IMR-90 (cell line): ENCODE measurements at regions not wholly inside any gene's neighbourhood (a gene's known extent, or its start where the extent isn't known, plus 50 kb on each side); places are given as distances from the start of the nearest gene placed in this dataset.

Experiments used
- ATAC-seq: fragments of 200-7000 bp; cut with Tn5 transposase; 2 replicates; pipeline ENCODE4 v1.9.1; 2020; ENCODE audit warnings: low read depth, mild to moderate bottlenecking, moderate library complexity
- BruUV-seq: library from RNA; stranded (reverse); fragments of 400-500 nt; replicated peaks from 2 replicates; lab custom pipeline; 2021; lab: Mats Ljungman, UMichigan
- CTCF ChIA-PET: fragments of 300-600 bp; formaldehyde crosslinking; extraction: SDS; loops from one replicate; lab custom pipeline; 2021; ENCODE audit warnings: antibody characterized with exemption; lab: Yijun Ruan, JAX
- POLR2A ChIA-PET: fragments of 300-600 bp; sonication (Branson Sonifier 250); formaldehyde crosslinking; loops from one replicate; lab custom pipeline; 2022; ENCODE audit warnings: antibody characterized with exemption; ENCODE audit not compliant: unreplicated experiment; lab: Charles Lee
- DNase-seq: peaks from one replicate; pipeline ENCODE4 v3.0.0; 2013
- H2AFZ ChIP-seq: replicated peaks from 2 replicates; pipeline ENCODE3; 2013; ENCODE audit warnings: low read length, mild to moderate bottlenecking; ENCODE audit not compliant: poor library complexity
- H2AK5ac ChIP-seq: 2 replicates; pipeline ENCODE4 v1.6.1; 2013; ENCODE audit warnings: low read depth, low read length, inconsistent platforms
- H2AK9ac ChIP-seq: replicated peaks from 2 replicates; pipeline ENCODE3; 2013; ENCODE audit warnings: mild to moderate bottlenecking, low read depth, low read length, moderate library complexity; ENCODE audit not compliant: poor library complexity
- H2BK120ac ChIP-seq: 2 replicates; pipeline ENCODE4 v1.6.1; 2013; ENCODE audit warnings: low read depth, low read length, inconsistent platforms
- H2BK15ac ChIP-seq: 3 replicates; pipeline ENCODE4 v1.6.1; 2013; ENCODE audit warnings: low read depth, low read length, inconsistent platforms
- H2BK20ac ChIP-seq: 2 replicates; pipeline ENCODE4 v1.6.1; 2013; ENCODE audit warnings: low read depth, mild to moderate bottlenecking, inconsistent platforms, low read length, moderate library complexity
- H2BK5ac ChIP-seq: 2 replicates; pipeline ENCODE4 v1.6.1; 2013; ENCODE audit warnings: mild to moderate bottlenecking, low read depth, low read length, inconsistent platforms; ENCODE audit not compliant: poor library complexity, severe bottlenecking
- H3K14ac ChIP-seq: replicated peaks from 2 replicates; pipeline ENCODE4 v1.6.1; 2013; ENCODE audit warnings: low read depth, low read length, inconsistent platforms
- H3K18ac ChIP-seq: 2 replicates; pipeline ENCODE4 v1.6.1; 2013; ENCODE audit warnings: low read depth, low read length, control low read depth
- H3K23ac ChIP-seq: 2 replicates; pipeline ENCODE4 v1.6.1; 2013; ENCODE audit warnings: low read depth, low read length, inconsistent platforms
- H3K27ac ChIP-seq: 2 replicates; pipeline ENCODE4 v1.5.1; 2013; ENCODE audit warnings: mild to moderate bottlenecking, control low read depth, low read length; ENCODE audit not compliant: insufficient read depth
- H3K27me3 ChIP-seq: 2 replicates; pipeline ENCODE4 v1.6.1; 2013; ENCODE audit warnings: low read length; ENCODE audit not compliant: control insufficient read depth, insufficient read depth
- H3K36me3 ChIP-seq: 2 replicates; pipeline ENCODE4 v1.6.1; 2013; ENCODE audit warnings: low read length, mixed read lengths; ENCODE audit not compliant: control insufficient read depth, insufficient read depth
- H3K4ac ChIP-seq: 2 replicates; pipeline ENCODE4 v1.6.1; 2013; ENCODE audit warnings: low read depth, low read length, inconsistent platforms
- H3K4me1 ChIP-seq: 2 replicates; pipeline ENCODE4 v1.6.1; 2013; ENCODE audit warnings: low read length, mixed read lengths; ENCODE audit not compliant: control insufficient read depth, insufficient read depth
- H3K4me2 ChIP-seq: 2 replicates; pipeline ENCODE4 v1.6.1; 2013; ENCODE audit warnings: low read depth, mild to moderate bottlenecking, control low read depth, low read length, moderate library complexity
- H3K4me3 ChIP-seq: 2 replicates; pipeline ENCODE4 v1.5.1; 2013; ENCODE audit warnings: low read depth, mild to moderate bottlenecking, control low read depth, low read length, moderate library complexity; ENCODE audit not compliant: insufficient read depth
- H3K56ac ChIP-seq: 2 replicates; pipeline ENCODE4 v1.6.1; 2013; ENCODE audit warnings: low read length, inconsistent platforms; ENCODE audit not compliant: insufficient read depth; ENCODE audit errors: extremely low read depth
- H3K79me1 ChIP-seq, 2 experiments: 2 replicates each; pipeline ENCODE4 v1.6.1; 2013; ENCODE audit warnings: low read length in 2 of 2, inconsistent platforms in 1 of 2, low read depth in 1 of 2
- H3K9ac ChIP-seq: 2 replicates; pipeline ENCODE4 v1.6.1; 2013; ENCODE audit warnings: low read depth, low read length, control low read depth
- H3K9me1 ChIP-seq: 2 replicates; pipeline ENCODE4 v1.6.1; 2013; ENCODE audit warnings: low read length, inconsistent platforms; ENCODE audit not compliant: insufficient read depth
- H3K9me3 ChIP-seq: 2 replicates; pipeline ENCODE4 v1.6.1; 2013; ENCODE audit warnings: low read length; ENCODE audit not compliant: control insufficient read depth, insufficient read depth
- H4K20me1 ChIP-seq: 2 replicates; pipeline ENCODE4 v1.6.1; 2013; ENCODE audit warnings: low read length, inconsistent platforms; ENCODE audit not compliant: insufficient read depth
- H4K5ac ChIP-seq: 2 replicates; pipeline ENCODE4 v1.6.1; 2013; ENCODE audit warnings: mild to moderate bottlenecking, low read depth, low read length, control low read depth
- H4K8ac ChIP-seq, 2 experiments: 2 replicates each; pipeline ENCODE4 v1.6.1; 2013; ENCODE audit warnings: low read depth in 2 of 2, low read length in 2 of 2, control low read depth in 1 of 2, inconsistent platforms in 1 of 2
- H4K91ac ChIP-seq: 2 replicates; pipeline ENCODE4 v1.6.1; 2013; ENCODE audit warnings: low read depth, low read length, inconsistent platforms; ENCODE audit not compliant: insufficient read depth
- CTCF ChIP-seq: conservative IDR thresholded peaks from 2 replicates; pipeline ENCODE4 v1.5.1; 2012; ENCODE audit warnings: mild to moderate bottlenecking, low read depth, low read length, improper control_type of control experiment
- ELK1 ChIP-seq: fragments of 150-350 bp; IDR thresholded peaks from 2 replicates; pipeline ENCODE4 v1.6.1; 2016; ENCODE audit warnings: low read depth, mild to moderate bottlenecking, low read length, moderate library complexity, borderline replicate concordance
- MXI1 ChIP-seq: IDR thresholded peaks from 2 replicates; pipeline ENCODE4 v1.6.1; 2012; ENCODE audit warnings: low read depth, mild to moderate bottlenecking, low read length, moderate library complexity, borderline replicate concordance
- POLR2A ChIP-seq: IDR thresholded peaks from 2 replicates; pipeline ENCODE4 v1.6.1; 2012; ENCODE audit warnings: mild to moderate bottlenecking, low read depth, low read length
- WGBS, 2 experiments: methylation state at CpG; one replicate each; pipeline versions ENCODE4 v1.1.5 to v1.1.7; 2013; ENCODE audit warnings: missing lambda C conversion rate in 2 of 2; ENCODE audit not compliant: insufficient read length in 1 of 2; ENCODE audit errors: extremely low coverage in 2 of 2; 5-methylcytosine and 5-hydroxymethylcytosine counted together
- dilution Hi-C: fragments of 300-500 bp; cut with HindIII; formaldehyde crosslinking; loops from one replicate; pipeline ENCODE4 v1.14.3; 2018; ENCODE audit warnings: low sequenced_read_pairs; ENCODE audit not compliant: unreplicated experiment
- in situ Hi-C: fragments of 300-500 bp; cut with MboI; formaldehyde crosslinking; loops from 3 replicates; pipeline ENCODE4 v1.14.3; 2019; ENCODE audit warnings: low sequenced_read_pairs, inconsistent platforms, mixed read lengths
- intact Hi-C: fragments of 100-400 bp; cut with micrococcal nuclease; formaldehyde crosslinking; loops from 2 replicates; pipeline ENCODE4 v1.10.0; 2022

- ATAC-seq (no peak), DNase-seq (no peak)
- Histone ChIP-seq H3K4me3 (no peak overlapping the region), H3K14ac (no peak overlapping the region), H4K8ac (no peak overlapping the region), H3K9me1 (no peaks in the 10 kb centered on the region), H2AK5ac (no peak overlapping the region), H3K79me1 (no peaks in the 10 kb centered on the region), H2AK9ac (no peak overlapping the region), H3K27ac (no peak overlapping the region), H2BK5ac (no peak overlapping the region), H2BK120ac (no peak overlapping the region), H4K5ac (no peak overlapping the region), H3K9me3 (no peaks in the 10 kb centered on the region), H3K4me2 (no peak overlapping the region), H3K23ac (no peak overlapping the region), H3K36me3 (no peaks in the 10 kb centered on the region), H3K27me3 (no peaks in the 10 kb centered on the region), H3K18ac (no peak overlapping the region), H2BK20ac (no peak overlapping the region), H2AFZ (no peak overlapping the region), H3K4me1 (no peaks in the 10 kb centered on the region), H4K20me1 (no peaks in the 10 kb centered on the region), H3K56ac (no peak overlapping the region), H4K91ac (no peak overlapping the region), H3K9ac (no peak overlapping the region), H3K4ac (no peak overlapping the region), H2BK15ac (no peak overlapping the region)
- POLR2A ChIA-PET = no interaction called here
- in situ Hi-C loops = no loop called here
- dilution Hi-C loops = no loop called here
- CTCF ChIA-PET = no interaction called here
- intact Hi-C loops = no loop called here
- TF ChIP-seq CTCF (no peak), POLR2A (no peak), ELK1 (no peak), MXI1 (no peak)
- no TSS peak for BruUV-seq
- WGBS, 2 experiments = no CpG with 5 or more reads among the region's 1 CpG
Observed at GRCh38 chr2:83993873-83994632, 465.0 kb downstream of the SUCLG1 start.
